Right lobe of liver (tissue), 4 donors: ENCODE measurements at regions not wholly inside any gene's neighbourhood (a gene's known extent, or its start where the extent isn't known, plus 50 kb on each side); places are given as distances from the start of the nearest gene placed in this dataset.

Experiments
- POLR2A ChIP-seq: fragments of 450-650 bp; IDR thresholded peaks from one replicate; pipeline ENCODE4 v1.6.1; 2017; ENCODE audit warnings: antibody characterized with exemption, mild to moderate bottlenecking
- TF ChIP-seq, protein P1 (sequence below), 4 donors: fragments of 200-600 bp in 3 of 4; fragments of 450-650 bp in 1 of 4; IDR thresholded peaks; one replicate each; pipeline versions ENCODE4 v1.5.1 to v1.8.0; 2016 to 2022; ENCODE audit warnings: antibody characterized with exemption in 4 of 4, mild to moderate bottlenecking in 2 of 4
- donor health status: DM: no; HTN: no; CAD: no.
- donor health status: DM: no; HTN: no; CAD: no.
- donor health status: DM: no; HTN: yes; CAD: no.

DNA sequence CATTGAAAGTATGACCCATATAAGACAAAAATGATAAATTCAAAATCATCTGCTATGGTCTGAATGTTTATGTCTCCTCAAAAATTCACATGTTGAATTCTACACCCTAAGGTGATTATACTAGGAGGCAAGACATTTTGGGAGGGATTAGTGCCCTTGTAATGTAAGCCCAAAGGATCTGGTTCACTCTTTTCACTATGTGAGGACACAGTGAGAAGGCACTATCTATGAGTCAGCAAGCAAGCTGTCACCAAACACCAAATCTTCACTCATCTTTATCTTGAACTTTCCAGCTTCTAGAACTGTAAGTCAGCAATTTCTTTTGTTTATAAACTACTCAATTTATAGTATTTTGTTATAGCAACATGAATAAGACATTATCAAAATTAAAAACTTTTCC lies 284.7 kb upstream of the ZC3H15 start:
- TF ChIP-seq, protein P1, sequence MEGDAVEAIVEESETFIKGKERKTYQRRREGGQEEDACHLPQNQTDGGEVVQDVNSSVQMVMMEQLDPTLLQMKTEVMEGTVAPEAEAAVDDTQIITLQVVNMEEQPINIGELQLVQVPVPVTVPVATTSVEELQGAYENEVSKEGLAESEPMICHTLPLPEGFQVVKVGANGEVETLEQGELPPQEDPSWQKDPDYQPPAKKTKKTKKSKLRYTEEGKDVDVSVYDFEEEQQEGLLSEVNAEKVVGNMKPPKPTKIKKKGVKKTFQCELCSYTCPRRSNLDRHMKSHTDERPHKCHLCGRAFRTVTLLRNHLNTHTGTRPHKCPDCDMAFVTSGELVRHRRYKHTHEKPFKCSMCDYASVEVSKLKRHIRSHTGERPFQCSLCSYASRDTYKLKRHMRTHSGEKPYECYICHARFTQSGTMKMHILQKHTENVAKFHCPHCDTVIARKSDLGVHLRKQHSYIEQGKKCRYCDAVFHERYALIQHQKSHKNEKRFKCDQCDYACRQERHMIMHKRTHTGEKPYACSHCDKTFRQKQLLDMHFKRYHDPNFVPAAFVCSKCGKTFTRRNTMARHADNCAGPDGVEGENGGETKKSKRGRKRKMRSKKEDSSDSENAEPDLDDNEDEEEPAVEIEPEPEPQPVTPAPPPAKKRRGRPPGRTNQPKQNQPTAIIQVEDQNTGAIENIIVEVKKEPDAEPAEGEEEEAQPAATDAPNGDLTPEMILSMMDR (IDR thresholded peaks at IDR 0.05), result no peak
- TF ChIP-seq POLR2A, result no peak
